H1 (cell line): ENCODE measurements at regions not wholly inside any gene's neighbourhood (a gene's known extent, or its start where the extent isn't known, plus 50 kb on each side); places are given as distances from the start of the nearest gene placed in this dataset.

ENCODE experiments used
- CTCF ChIA-PET: fragments of 300-600 bp; sonication (Branson Sonifier 250); formaldehyde crosslinking; loops from one replicate; lab custom pipeline; 2021; ENCODE audit not compliant: partially characterized antibody; lab: Charles Lee
- POLR2A ChIA-PET: fragments of 300-600 bp; sonication (Branson Sonifier 250); formaldehyde crosslinking; loops from one replicate; lab custom pipeline; 2021; ENCODE audit warnings: inconsistent platforms; ENCODE audit not compliant: partially characterized antibody; lab: Charles Lee
- DNase-seq, 2 experiments: peaks; one replicate each; pipeline versions ENCODE4 v3.0.0 to v3.0.0-alpha.2; 2010 to 2022; ENCODE audit warnings: low spot score in 2 of 2, low read depth in 1 of 2, mixed read lengths in 1 of 2
- FAIRE-seq: peaks from 2 replicates; lab custom pipeline; 2011; peaks lifted over from hg19 to GRCh38; lab: Jason Lieb, UNC
- H2AFZ ChIP-seq: 2 replicates; pipeline ENCODE4 v1.8.1; 2012; ENCODE audit warnings: low read length, inconsistent platforms
- H2AK5ac ChIP-seq: 2 replicates; pipeline ENCODE4 v1.6.1; 2013; ENCODE audit warnings: low read depth, low read length
- H2BK120ac ChIP-seq: replicated peaks from 2 replicates; pipeline ENCODE3; 2013; ENCODE audit warnings: low read depth, low read length, inconsistent platforms
- H2BK12ac ChIP-seq: 2 replicates; pipeline ENCODE4 v1.6.1; 2013; ENCODE audit warnings: low read depth, low read length
- H2BK15ac ChIP-seq: 2 replicates; pipeline ENCODE4 v1.6.1; 2013; ENCODE audit warnings: low read length
- H2BK20ac ChIP-seq: 2 replicates; pipeline ENCODE4 v1.6.1; 2013; ENCODE audit warnings: low read length
- H2BK5ac ChIP-seq: 2 replicates; pipeline ENCODE4 v1.6.1; 2013; ENCODE audit warnings: low read depth, low read length
- H3K14ac ChIP-seq: 2 replicates; pipeline ENCODE4 v1.6.1; 2013; ENCODE audit warnings: inconsistent platforms; ENCODE audit not compliant: insufficient read length
- H3K18ac ChIP-seq: 2 replicates; pipeline ENCODE4 v1.6.1; 2013; ENCODE audit warnings: low read length; ENCODE audit errors: extremely low read depth
- H3K23ac ChIP-seq: 2 replicates; pipeline ENCODE4 v1.6.1; 2013; ENCODE audit warnings: inconsistent platforms; ENCODE audit not compliant: insufficient read length
- H3K23me2 ChIP-seq: 2 replicates; pipeline ENCODE4 v1.6.1; 2013; ENCODE audit warnings: low read depth, low read length
- H3K27ac ChIP-seq: 2 replicates; pipeline ENCODE4 v1.6.1; 2011; ENCODE audit warnings: low read depth, low read length, inconsistent platforms
- H3K27me3 ChIP-seq, 4 experiments: replicated peaks in 1 of 4; 1 replicate in 1 of 4; 2 replicates in 3 of 4; pipeline versions ENCODE4 v1.6.1 to v1.8.1; 2011 to 2013; ENCODE audit warnings: low read length in 3 of 4, mild to moderate bottlenecking in 3 of 4, inconsistent platforms in 2 of 4, mixed read lengths in 2 of 4, moderate library complexity in 1 of 4; ENCODE audit not compliant: control insufficient read depth in 3 of 4, insufficient read depth in 3 of 4; ENCODE audit errors: extremely low read depth in 1 of 4
- H3K36me3 ChIP-seq, 4 experiments: 2 replicates each; pipeline versions ENCODE4 v1.6.1 to v1.8.1; 2011 to 2013; ENCODE audit warnings: mild to moderate bottlenecking in 4 of 4, low read length in 3 of 4, moderate library complexity in 2 of 4, control low read depth in 1 of 4, inconsistent platforms in 1 of 4; ENCODE audit not compliant: insufficient read depth in 4 of 4, control insufficient read depth in 2 of 4
- H3K4ac ChIP-seq: replicated peaks from 2 replicates; pipeline ENCODE3; 2013; ENCODE audit warnings: low read length, low read depth, mixed read lengths, inconsistent platforms; ENCODE audit not compliant: insufficient read length
- H3K4me1 ChIP-seq, 4 experiments: replicated peaks in 1 of 4; 1 replicate in 1 of 4; 2 replicates in 3 of 4; pipeline versions ENCODE4 v1.6.1 to v1.8.1; 2011 to 2013; ENCODE audit warnings: low read length in 3 of 4, inconsistent platforms in 2 of 4, mixed read lengths in 1 of 4; ENCODE audit not compliant: insufficient read depth in 4 of 4, control insufficient read depth in 3 of 4
- H3K4me2 ChIP-seq, 2 experiments: 2 replicates each; pipeline versions ENCODE4 v1.6.1 to v1.8.1; 2011 to 2013; ENCODE audit warnings: low read depth in 2 of 2, low read length in 2 of 2, control low read depth in 1 of 2, inconsistent platforms in 1 of 2, mild to moderate bottlenecking in 1 of 2; ENCODE audit not compliant: insufficient read depth in 1 of 2
- H3K4me3 ChIP-seq, 4 experiments: fragments of 200-600, 300-600 bp in 1 of 4; sonication (generic), shearing (Covaris generic), sonication (Bioruptor Twin) in 1 of 4; 2 replicates each; pipeline versions ENCODE4 v1.5.1 to v1.8.1; 2011 to 2016; ENCODE audit warnings: low read length in 4 of 4, low read depth in 3 of 4, control low read depth in 2 of 4, inconsistent platforms in 2 of 4, mild to moderate bottlenecking in 2 of 4, mixed read lengths in 1 of 4, moderate library complexity in 1 of 4; ENCODE audit not compliant: insufficient read depth in 2 of 4; ENCODE audit errors: extremely low read depth in 1 of 4
- H3K56ac ChIP-seq: replicated peaks from 2 replicates; pipeline ENCODE3; 2013; ENCODE audit warnings: low read depth, mild to moderate bottlenecking, mixed read lengths, low read length, inconsistent platforms; ENCODE audit not compliant: insufficient read length
- H3K79me1 ChIP-seq: 2 replicates; pipeline ENCODE4 v1.6.1; 2013; ENCODE audit warnings: low read depth, low read length, control low read depth
- H3K79me2 ChIP-seq, 2 experiments: 2 replicates each; pipeline versions ENCODE4 v1.6.1 to v1.8.1; 2012 to 2013; ENCODE audit warnings: low read length in 2 of 2, mild to moderate bottlenecking in 2 of 2, inconsistent platforms in 1 of 2; ENCODE audit not compliant: insufficient read depth in 2 of 2, control insufficient read depth in 1 of 2
- H3K9ac ChIP-seq, 4 experiments: replicated peaks in 1 of 4; 1 replicate in 1 of 4; 2 replicates in 3 of 4; pipeline versions ENCODE4 v1.6.1 to v1.8.1; 2011 to 2013; ENCODE audit warnings: low read depth in 3 of 4, low read length in 3 of 4, control low read depth in 2 of 4, mild to moderate bottlenecking in 2 of 4, moderate library complexity in 2 of 4, inconsistent platforms in 1 of 4; ENCODE audit errors: extremely low read depth in 1 of 4
- H3K9me3 ChIP-seq, 2 experiments: 2 replicates each; pipeline versions ENCODE4 v1.6.1 to v1.8.1; 2012 to 2013; ENCODE audit warnings: mild to moderate bottlenecking in 2 of 2, moderate library complexity in 2 of 2, control low read depth in 1 of 2, inconsistent platforms in 1 of 2, low read depth in 1 of 2, low read length in 1 of 2, mixed read lengths in 1 of 2; ENCODE audit not compliant: insufficient read depth in 2 of 2
- H4K20me1 ChIP-seq, 2 experiments: replicated peaks in 1 of 2; 2 replicates each; pipeline versions ENCODE3 to v1.8.1; 2011 to 2013; ENCODE audit warnings: inconsistent platforms in 2 of 2, low read length in 2 of 2, mild to moderate bottlenecking in 1 of 2; ENCODE audit not compliant: insufficient read depth in 2 of 2, control insufficient read depth in 1 of 2
- H4K5ac ChIP-seq: 2 replicates; pipeline ENCODE4 v1.6.1; 2013; ENCODE audit warnings: low read length, low read depth, mixed read lengths, inconsistent platforms; ENCODE audit not compliant: insufficient read length
- H4K8ac ChIP-seq: 2 replicates; pipeline ENCODE4 v1.8.0; 2013; ENCODE audit warnings: mild to moderate bottlenecking, moderate library complexity, low read length, inconsistent platforms; ENCODE audit not compliant: insufficient read depth; ENCODE audit errors: extremely low read depth
- H4K91ac ChIP-seq: replicated peaks from 2 replicates; pipeline ENCODE3; 2013; ENCODE audit warnings: low read length, mixed read lengths, inconsistent platforms; ENCODE audit not compliant: insufficient read length
- SIX5 ChIP-seq: IDR thresholded peaks from 2 replicates; pipeline ENCODE4 v1.6.1; 2011; ENCODE audit warnings: mild to moderate bottlenecking, low read depth, low read length
- WGBS, 2 experiments: shearing (Covaris generic) in 1 of 2; methylation state at CpG; one replicate each; pipeline versions ENCODE4 v1.1.6 to v1.1.7; 2013 to 2015; ENCODE audit warnings: low lambda C conversion rate in 2 of 2, mixed read lengths in 2 of 2, inconsistent platforms in 1 of 2, low coverage in 1 of 2, missing lambda C conversion rate in 1 of 2; ENCODE audit not compliant: insufficient replicate concordance in 2 of 2, insufficient coverage in 1 of 2, insufficient read length in 1 of 2; ENCODE audit errors: extremely low coverage in 1 of 2, missing lambda C conversion rate in 1 of 2; 5-methylcytosine and 5-hydroxymethylcytosine counted together

DNA sequence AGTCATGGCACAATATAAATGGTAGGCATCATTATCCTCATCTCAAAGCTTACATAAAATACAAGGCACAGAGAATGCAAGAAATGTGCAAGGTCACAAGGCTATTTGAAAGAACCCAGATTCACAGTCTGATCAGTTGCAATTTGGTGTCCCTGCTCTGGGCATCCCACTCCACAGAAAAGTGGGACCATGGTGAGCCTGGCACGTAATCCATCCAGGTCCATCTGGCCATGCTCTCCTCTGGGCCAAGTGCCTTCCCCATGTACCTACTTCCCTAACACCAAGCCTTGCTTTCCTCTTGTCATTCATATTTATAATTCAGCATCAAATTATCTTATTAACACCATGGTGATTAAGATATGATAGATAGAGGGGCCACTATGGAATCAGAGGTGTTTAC, 390.0 kb downstream of the CDH11 start:
- no peak overlapping the region for H3K14ac ChIP-seq
- no peak overlapping the region for H2AK5ac ChIP-seq
- H3K23me2 ChIP-seq = no peaks in the 10 kb centered on the region
- H2BK5ac ChIP-seq = no peak overlapping the region
- H3K36me3 ChIP-seq = no peaks in the 10 kb centered on the region
- no peak overlapping the region for H3K4me2 ChIP-seq
- FAIRE-seq (no peak), DNase-seq (no peak)
- H3K27ac ChIP-seq = no peak overlapping the region
- H3K79me1 ChIP-seq = no peaks in the 10 kb centered on the region
- no peak overlapping the region for H2BK20ac ChIP-seq
- H4K20me1 ChIP-seq = no peaks in the 10 kb centered on the region
- H4K91ac ChIP-seq = no peak overlapping the region
- H4K5ac ChIP-seq = no peak overlapping the region
- H2BK15ac ChIP-seq = no peak overlapping the region
- H2AFZ ChIP-seq = no peak overlapping the region
- CTCF ChIA-PET = no interaction called here
- no peak overlapping the region for H2BK120ac ChIP-seq
- WGBS, 2 experiments = 91% methylated on average over 1 of the region's 1 CpG; no CpG with 5 or more reads in 1 of the 2 experiments
- H3K4me3 ChIP-seq = no peak overlapping the region
- H3K18ac ChIP-seq = no peak overlapping the region
- H3K4me1 ChIP-seq = no peaks in the 10 kb centered on the region
- H4K8ac ChIP-seq = no peak overlapping the region
- no peaks in the 10 kb centered on the region for H3K27me3 ChIP-seq
- H3K9ac ChIP-seq = no peak overlapping the region
- POLR2A ChIA-PET = no interaction called here
- H3K23ac ChIP-seq = no peak overlapping the region
- no peak overlapping the region for H3K56ac ChIP-seq
- H3K9me3 ChIP-seq = no peaks in the 10 kb centered on the region
- H2BK12ac ChIP-seq = no peak overlapping the region
- no peak overlapping the region for H3K4ac ChIP-seq
- no peaks in the 10 kb centered on the region for H3K79me2 ChIP-seq
- no peak for TF ChIP-seq SIX5
